ENCODE measurements at regions not wholly inside any gene's neighbourhood (a gene's known extent, or its start where the extent isn't known, plus 50 kb on each side); places are given as distances from the start of the nearest gene placed in this dataset.

DNA sequence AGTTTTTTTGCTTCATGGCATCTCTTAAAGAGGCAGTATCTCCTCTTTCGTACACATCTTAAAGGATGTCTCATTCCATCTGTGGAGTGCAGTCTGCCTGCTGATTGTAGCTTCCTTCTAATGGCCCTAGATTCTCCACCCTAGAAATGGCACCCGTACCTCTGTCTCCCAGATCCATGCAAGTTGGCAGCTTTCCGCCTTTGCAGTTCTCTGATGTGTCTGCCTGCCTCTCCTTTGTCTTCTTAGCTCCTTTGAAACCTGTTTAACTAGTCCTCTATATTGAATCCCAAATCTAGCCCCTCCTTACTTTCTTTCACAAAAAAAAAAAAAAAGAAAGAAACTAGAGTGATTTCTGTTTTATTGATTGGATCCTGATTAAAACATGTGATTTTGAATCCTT is 1025.0 kb downstream of the ZPLD1 start:
- BruUV-seq (replicated peaks), result no TSS peak
- TF ChIP-seq, protein P1, sequence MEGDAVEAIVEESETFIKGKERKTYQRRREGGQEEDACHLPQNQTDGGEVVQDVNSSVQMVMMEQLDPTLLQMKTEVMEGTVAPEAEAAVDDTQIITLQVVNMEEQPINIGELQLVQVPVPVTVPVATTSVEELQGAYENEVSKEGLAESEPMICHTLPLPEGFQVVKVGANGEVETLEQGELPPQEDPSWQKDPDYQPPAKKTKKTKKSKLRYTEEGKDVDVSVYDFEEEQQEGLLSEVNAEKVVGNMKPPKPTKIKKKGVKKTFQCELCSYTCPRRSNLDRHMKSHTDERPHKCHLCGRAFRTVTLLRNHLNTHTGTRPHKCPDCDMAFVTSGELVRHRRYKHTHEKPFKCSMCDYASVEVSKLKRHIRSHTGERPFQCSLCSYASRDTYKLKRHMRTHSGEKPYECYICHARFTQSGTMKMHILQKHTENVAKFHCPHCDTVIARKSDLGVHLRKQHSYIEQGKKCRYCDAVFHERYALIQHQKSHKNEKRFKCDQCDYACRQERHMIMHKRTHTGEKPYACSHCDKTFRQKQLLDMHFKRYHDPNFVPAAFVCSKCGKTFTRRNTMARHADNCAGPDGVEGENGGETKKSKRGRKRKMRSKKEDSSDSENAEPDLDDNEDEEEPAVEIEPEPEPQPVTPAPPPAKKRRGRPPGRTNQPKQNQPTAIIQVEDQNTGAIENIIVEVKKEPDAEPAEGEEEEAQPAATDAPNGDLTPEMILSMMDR (IDR thresholded peaks at IDR 0.05; ENCODE audit: insufficient read depth in 1 of 2, low read depth in 1 of 2, low read length in 1 of 2, severe bottlenecking in 1 of 2, unreplicated experiment in 1 of 2), result no peak
- Histone ChIP-seq H3K4me1 (no peaks in the 10 kb centered on the region), H3K4me3 (ENCODE audit: low read depth, low read length) (no peak overlapping the region), H3K36me3 (ENCODE audit: control insufficient read depth, insufficient read depth, low read length) (no peaks in the 10 kb centered on the region), H3K27me3 (replicated peaks; ENCODE audit: control insufficient read depth, insufficient read depth, low read length) (no peaks in the 10 kb centered on the region), H3K9me3 (no peaks in the 10 kb centered on the region)
- Mint-ChIP-seq H3K9me3 (ENCODE audit: unreplicated experiment) (no peaks in the 10 kb centered on the region), H3K27me3 (ENCODE audit: insufficient read depth, unreplicated experiment) (no peaks in the 10 kb centered on the region), H3K4me1 (ENCODE audit: low read depth, unreplicated experiment) (no peaks in the 10 kb centered on the region), H3K4me3 (ENCODE audit: unreplicated experiment) (no peak overlapping the region), H3K36me3 (ENCODE audit: insufficient read depth, unreplicated experiment) (no peaks in the 10 kb centered on the region), H3K27ac (ENCODE audit: unreplicated experiment) (no peak overlapping the region)
- CTCF ChIA-PET, result no interaction called here
- no peak for DNase-seq
- intact Hi-C loops (cut with micrococcal nuclease; ENCODE audit: unreplicated experiment), result no loop called here
- POLR2A ChIA-PET, result no interaction called here

DNA sequence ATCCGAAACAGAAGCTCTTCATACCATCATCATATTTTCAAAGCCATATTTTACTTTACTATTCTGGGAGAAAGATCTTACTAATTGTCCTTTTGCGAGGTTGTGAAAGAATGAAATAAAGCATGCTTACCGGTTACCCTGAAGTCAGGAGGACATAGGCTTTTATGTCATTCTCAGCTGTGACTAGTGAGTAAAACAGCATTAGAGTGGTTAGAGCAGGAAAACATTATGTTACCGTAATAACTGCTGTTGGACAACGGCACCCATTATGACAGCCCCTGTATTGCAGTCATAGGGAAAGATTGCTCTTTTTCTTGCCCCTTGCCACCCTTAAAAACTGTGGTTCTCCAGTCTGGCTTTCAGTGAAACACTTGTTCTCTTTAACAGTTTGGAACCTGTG is 1035.7 kb downstream of the ZPLD1 start:
- H3K27ac Mint-ChIP-seq (ENCODE audit: unreplicated experiment), result no peak overlapping the region
- Histone ChIP-seq H3K9me3 (no peaks in the 10 kb centered on the region), H3K4me3 (ENCODE audit: low read depth, low read length) (no peak overlapping the region), H3K27me3 (replicated peaks; ENCODE audit: control insufficient read depth, insufficient read depth, low read length) (no peaks in the 10 kb centered on the region), H3K36me3 (ENCODE audit: control insufficient read depth, insufficient read depth, low read length) (no peaks in the 10 kb centered on the region), H3K4me1 (no peaks in the 10 kb centered on the region)
- BruUV-seq (replicated peaks), result no TSS peak
- TF ChIP-seq, protein P1 (IDR thresholded peaks at IDR 0.05; ENCODE audit: insufficient read depth in 1 of 2, low read depth in 1 of 2, low read length in 1 of 2, severe bottlenecking in 1 of 2, unreplicated experiment in 1 of 2), result no peak
- DNase-seq, result no peak
- CTCF ChIA-PET, result interaction anchor here (0.6 kb wide), 1 partner anchor 59 kb away, joined by 5 read pairs; no protein-coding TSS in a partner anchor
- no peaks in the 10 kb centered on the region for H3K27me3 Mint-ChIP-seq (ENCODE audit: insufficient read depth, unreplicated experiment)
- no peak overlapping the region for H3K4me3 Mint-ChIP-seq (ENCODE audit: unreplicated experiment)
- no peaks in the 10 kb centered on the region for H3K36me3 Mint-ChIP-seq (ENCODE audit: insufficient read depth, unreplicated experiment)
- no peaks in the 10 kb centered on the region for H3K9me3 Mint-ChIP-seq (ENCODE audit: unreplicated experiment)
- intact Hi-C loops (cut with micrococcal nuclease; ENCODE audit: unreplicated experiment), result no loop called here
- H3K4me1 Mint-ChIP-seq (ENCODE audit: low read depth, unreplicated experiment), result no peaks in the 10 kb centered on the region
- POLR2A ChIA-PET, result no interaction called here

DNA sequence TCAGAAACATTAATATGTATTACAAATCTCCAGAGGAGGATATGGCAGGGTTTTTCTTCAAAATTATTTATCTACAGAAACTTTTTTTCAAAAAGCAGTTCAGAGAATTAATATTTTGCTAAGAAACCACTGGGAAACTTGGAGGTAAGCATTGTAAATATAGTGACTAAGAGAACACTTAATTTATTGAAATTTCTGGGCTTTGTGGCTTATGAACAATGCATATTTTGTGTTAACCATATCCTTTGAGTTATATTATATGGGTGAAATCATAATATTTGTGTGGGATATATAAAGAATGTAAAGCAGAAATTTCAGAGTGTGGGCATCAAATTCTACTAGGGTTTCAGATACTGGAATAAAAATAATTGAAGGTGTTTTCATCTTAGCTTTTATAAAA is 1059.2 kb downstream of the ZPLD1 start:
- BruUV-seq (replicated peaks), result no TSS peak
- TF ChIP-seq, protein P1 (IDR thresholded peaks at IDR 0.05; ENCODE audit: insufficient read depth in 1 of 2, low read depth in 1 of 2, low read length in 1 of 2, severe bottlenecking in 1 of 2, unreplicated experiment in 1 of 2), result no peak
- H3K9me3 ChIP-seq, result no peaks in the 10 kb centered on the region
- Mint-ChIP-seq H3K36me3 (ENCODE audit: insufficient read depth, unreplicated experiment) (no peaks in the 10 kb centered on the region), H3K4me3 (ENCODE audit: unreplicated experiment) (no peak overlapping the region), H3K9me3 (ENCODE audit: unreplicated experiment) (no peaks in the 10 kb centered on the region), H3K27ac (ENCODE audit: unreplicated experiment) (no peak overlapping the region), H3K4me1 (ENCODE audit: low read depth, unreplicated experiment) (no peaks in the 10 kb centered on the region), H3K27me3 (ENCODE audit: insufficient read depth, unreplicated experiment) (no peaks in the 10 kb centered on the region)
- no peaks in the 10 kb centered on the region for H3K36me3 ChIP-seq (ENCODE audit: control insufficient read depth, insufficient read depth, low read length)
- ChIA-PET CTCF (no interaction called here), POLR2A (no interaction called here)
- no peaks in the 10 kb centered on the region for H3K4me1 ChIP-seq
- H3K27me3 ChIP-seq (replicated peaks; ENCODE audit: control insufficient read depth, insufficient read depth, low read length), result no peaks in the 10 kb centered on the region
- H3K4me3 ChIP-seq (ENCODE audit: low read depth, low read length), result no peak overlapping the region
- intact Hi-C loops (cut with micrococcal nuclease; ENCODE audit: unreplicated experiment), result no loop called here
- no peak for DNase-seq

All from Caco-2 (cell line).